Endodermal cell (in vitro differentiated cells): ENCODE measurements at regions not wholly inside any gene's neighbourhood (a gene's known extent, or its start where the extent isn't known, plus 50 kb on each side); places are given as distances from the start of the nearest gene placed in this dataset.

Experiments used
- DNase-seq: peaks from one replicate; pipeline ENCODE4 v3.0.0-alpha.2; 2017
- H3K27ac ChIP-seq: 2 replicates; pipeline ENCODE4 v1.5.1; 2013; ENCODE audit warnings: mild to moderate bottlenecking, low read depth, low read length, moderate library complexity
- H3K27me3 ChIP-seq: 2 replicates; pipeline ENCODE4 v1.6.1; 2013; ENCODE audit warnings: mild to moderate bottlenecking, low read length, moderate library complexity; ENCODE audit not compliant: insufficient read depth, control insufficient read depth, poor library complexity, severe bottlenecking
- H3K36me3 ChIP-seq: 2 replicates; pipeline ENCODE4 v1.7.0; 2013; ENCODE audit warnings: mild to moderate bottlenecking, low read length, moderate library complexity; ENCODE audit not compliant: control insufficient read depth, insufficient read depth
- H3K4me1 ChIP-seq: one replicate; pipeline ENCODE4 v1.7.0; 2013; ENCODE audit warnings: low read length; ENCODE audit not compliant: control insufficient read depth, insufficient read depth
- H3K4me3 ChIP-seq: 2 replicates; pipeline ENCODE4 v1.5.1; 2013; ENCODE audit warnings: mild to moderate bottlenecking, low read length, moderate library complexity
- H3K9ac ChIP-seq: 2 replicates; pipeline ENCODE4 v1.6.1; 2013; ENCODE audit warnings: mild to moderate bottlenecking, low read length, moderate library complexity; ENCODE audit not compliant: poor library complexity, severe bottlenecking; ENCODE audit errors: extremely low read depth
- H3K9me3 ChIP-seq: 2 replicates; pipeline ENCODE4 v1.6.1; 2013; ENCODE audit warnings: mild to moderate bottlenecking, low read length, moderate library complexity; ENCODE audit not compliant: control insufficient read depth
- H3K27ac Mint-ChIP-seq: 2 replicates; pipeline ENCODE4 v1.8.0; 2020; ENCODE audit warnings: mixed read lengths
- H3K27me3 Mint-ChIP-seq: 2 replicates; pipeline ENCODE4 v1.8.0; 2021; ENCODE audit warnings: mild to moderate bottlenecking, mixed read lengths; ENCODE audit not compliant: insufficient read depth
- H3K36me3 Mint-ChIP-seq: 2 replicates; pipeline ENCODE4 v1.8.0; 2020; ENCODE audit warnings: low read depth, mixed read lengths
- H3K4me1 Mint-ChIP-seq: 2 replicates; pipeline ENCODE4 v1.8.0; 2020; ENCODE audit warnings: mixed read lengths
- H3K4me3 Mint-ChIP-seq: 2 replicates; pipeline ENCODE4 v1.8.0; 2020; ENCODE audit warnings: mild to moderate bottlenecking, moderate library complexity, mixed read lengths
- H3K9me3 Mint-ChIP-seq: 2 replicates; pipeline ENCODE4 v1.8.0; 2020; ENCODE audit warnings: mild to moderate bottlenecking, mixed read lengths
- CTCF ChIP-seq: fragments of 200-600 bp; sonication (generic); conservative IDR thresholded peaks from 2 replicates; pipeline ENCODE4 v1.5.0; 2021; ENCODE audit warnings: antibody characterized with exemption, mild to moderate bottlenecking
- WGBS, 2 experiments: methylation state at CpG; one replicate each; pipeline versions ENCODE4 v1.1.5 to v1.1.7; 2013; ENCODE audit warnings: missing lambda C conversion rate in 2 of 2, mixed read lengths in 1 of 2; ENCODE audit not compliant: insufficient coverage in 1 of 2, insufficient read length in 1 of 2; 5-methylcytosine and 5-hydroxymethylcytosine counted together

GRCh38 chr13:67408798-67409197 is 178.7 kb upstream of the PCDH9 start:
- no peak overlapping the region for H3K4me3 ChIP-seq
- no peak overlapping the region for H3K9ac ChIP-seq
- H3K27me3 Mint-ChIP-seq = no peaks in the 10 kb centered on the region
- no peaks in the 10 kb centered on the region for H3K9me3 Mint-ChIP-seq
- no peaks in the 10 kb centered on the region for H3K36me3 ChIP-seq
- TF ChIP-seq CTCF = no peak
- no peaks in the 10 kb centered on the region for H3K36me3 Mint-ChIP-seq
- no peaks in the 10 kb centered on the region for H3K9me3 ChIP-seq
- peaks cover 3% of the 10 kb centered on the region for H3K4me1 Mint-ChIP-seq
- no peak overlapping the region for H3K4me3 Mint-ChIP-seq
- H3K27ac ChIP-seq = no peak overlapping the region
- no peaks in the 10 kb centered on the region for H3K4me1 ChIP-seq
- no peaks in the 10 kb centered on the region for H3K27me3 ChIP-seq
- DNase-seq = peak; percentile 70
- no CpG with 5 or more reads among the region's 1 CpG for WGBS, 2 experiments
- H3K27ac Mint-ChIP-seq = no peak overlapping the region

- H3K27ac ChIP-seq = no peak overlapping the region
- H3K27me3 Mint-ChIP-seq = no peaks in the 10 kb centered on the region
- H3K9ac ChIP-seq = no peak overlapping the region
- no peak for TF ChIP-seq CTCF
- H3K9me3 Mint-ChIP-seq = peaks cover 17% of the 10 kb centered on the region
- DNase-seq = no peak
- H3K4me3 ChIP-seq = no peak overlapping the region
- H3K36me3 ChIP-seq = no peaks in the 10 kb centered on the region
- WGBS, 2 experiments = 93 to 100% methylated on average over 4 to 7 of the region's 7 CpGs
- H3K27ac Mint-ChIP-seq = no peak overlapping the region
- no peak overlapping the region for H3K4me3 Mint-ChIP-seq
- H3K36me3 Mint-ChIP-seq = peaks cover 3% of the 10 kb centered on the region
- H3K9me3 ChIP-seq = peaks cover 10% of the 10 kb centered on the region
- H3K4me1 Mint-ChIP-seq = no peaks in the 10 kb centered on the region
- no peaks in the 10 kb centered on the region for H3K4me1 ChIP-seq
- no peaks in the 10 kb centered on the region for H3K27me3 ChIP-seq
Measured at GRCh38 chr13:67402546-67402945, 172.4 kb upstream of the PCDH9 start.

- Histone ChIP-seq H3K36me3 (no peaks in the 10 kb centered on the region), H3K9me3 (peaks cover 11% of the 10 kb centered on the region), H3K27me3 (no peaks in the 10 kb centered on the region), H3K27ac (no peak overlapping the region), H3K4me3 (no peak overlapping the region), H3K4me1 (no peaks in the 10 kb centered on the region), H3K9ac (no peak overlapping the region)
- WGBS, 2 experiments = no CpG with 5 or more reads among the region's 1 CpG
- TF ChIP-seq CTCF = no peak
- no peak for DNase-seq
- Mint-ChIP-seq H3K36me3 (peaks cover 3% of the 10 kb centered on the region), H3K9me3 (peaks cover 21% of the 10 kb centered on the region), H3K4me1 (no peaks in the 10 kb centered on the region), H3K4me3 (no peak overlapping the region), H3K27me3 (no peaks in the 10 kb centered on the region), H3K27ac (no peak overlapping the region)
Measured at GRCh38 chr13:67395577-67395976, 165.4 kb upstream of the PCDH9 start.
